SKM-1 (cell line): ENCODE measurements at regions not wholly inside any gene's neighbourhood (a gene's known extent, or its start where the extent isn't known, plus 50 kb on each side); places are given as distances from the start of the nearest gene placed in this dataset.
"Not testable (repeated sequence)": the region's sequence is repeated elsewhere in the genome, so short reads cannot be mapped to it uniquely, and the experiment has no call there.

Experiments
- DNase-seq: peaks from one replicate; lab custom pipeline; 2025; ENCODE audit not compliant: unreplicated experiment; lab: John Stamatoyannopoulos, UW

DNA sequence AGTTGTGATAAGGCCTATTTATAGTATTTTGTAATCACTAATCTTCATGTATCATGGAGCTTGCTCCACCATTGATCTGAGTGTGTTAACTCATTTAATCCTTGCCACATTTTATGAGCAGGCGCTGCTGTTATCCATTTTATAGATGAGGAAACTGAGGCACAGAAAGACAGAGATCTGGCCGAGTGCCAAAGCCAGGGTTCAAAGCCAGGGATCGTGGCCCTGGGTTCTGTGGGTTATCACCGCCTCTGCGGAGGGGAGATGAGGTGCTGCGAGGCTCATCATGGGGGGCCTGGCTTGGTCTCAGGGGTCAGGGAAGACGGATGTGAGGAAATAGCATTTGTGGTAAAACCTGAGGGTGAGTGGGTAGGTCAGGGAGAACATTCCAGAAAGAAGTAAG, 193.9 kb downstream of the KLRB1 start:
- not testable (repeated sequence) for DNase-seq

DNA sequence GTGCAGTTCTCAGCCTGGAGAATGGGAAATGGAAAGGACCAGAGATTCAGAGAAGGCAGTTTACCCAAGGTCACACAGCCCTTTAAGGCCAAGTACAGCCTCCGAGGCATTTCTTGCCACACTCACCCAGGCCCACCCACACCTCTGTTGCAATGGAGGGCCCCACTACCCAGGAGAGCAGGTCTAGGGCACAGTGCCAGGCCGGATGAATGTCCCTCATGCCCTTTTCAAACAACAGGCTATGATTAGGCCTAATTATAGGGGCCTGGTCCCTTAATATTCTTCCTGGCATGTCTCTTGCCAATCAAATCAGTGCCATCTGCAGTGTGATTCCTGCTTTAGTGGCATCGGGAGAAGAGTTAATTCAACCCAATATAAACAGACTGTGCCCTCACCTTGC, 195.3 kb downstream of the KLRB1 start:
- DNase-seq, result not testable (repeated sequence)

DNA sequence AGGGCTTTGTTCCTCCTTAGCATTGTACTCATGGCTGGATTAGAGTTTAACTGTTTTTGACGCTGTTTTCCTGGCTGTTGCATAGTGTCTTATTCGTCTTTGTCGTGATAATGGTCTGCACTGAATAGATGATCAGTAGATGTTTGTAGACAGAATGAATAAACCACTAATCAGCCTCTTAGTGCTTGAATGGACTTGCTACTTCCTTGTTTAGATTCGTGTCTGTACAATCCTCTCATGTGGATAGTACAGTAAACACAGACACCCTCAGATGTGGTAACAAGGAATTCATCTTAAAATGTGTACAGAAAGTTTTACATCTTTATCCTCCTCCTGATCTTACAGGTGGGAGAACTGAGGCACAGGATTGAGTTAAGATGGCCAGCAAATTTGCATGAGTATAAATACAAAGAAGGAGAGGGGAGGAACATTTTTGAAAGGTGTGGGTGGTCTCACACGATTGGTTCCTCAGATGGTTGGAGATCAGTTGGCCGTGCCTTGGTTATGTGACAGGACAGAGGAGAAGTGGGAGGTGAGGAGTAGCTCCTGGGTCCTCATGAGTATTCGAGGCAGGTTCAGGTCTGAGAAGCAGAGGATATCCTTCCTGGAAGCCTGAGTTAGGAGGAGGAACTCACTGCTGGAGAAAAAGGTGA, 196.0 kb downstream of the KLRB1 start:
- DNase-seq, result not testable (repeated sequence)

GRCh38 chr12:9407425-9407748, 199.2 kb upstream of the PZP start:
- DNase-seq, result not testable (repeated sequence)

- DNase-seq, result no peak
Measured at GRCh38 chr12:9406564-9407424, 198.6 kb upstream of the PZP start.

DNA sequence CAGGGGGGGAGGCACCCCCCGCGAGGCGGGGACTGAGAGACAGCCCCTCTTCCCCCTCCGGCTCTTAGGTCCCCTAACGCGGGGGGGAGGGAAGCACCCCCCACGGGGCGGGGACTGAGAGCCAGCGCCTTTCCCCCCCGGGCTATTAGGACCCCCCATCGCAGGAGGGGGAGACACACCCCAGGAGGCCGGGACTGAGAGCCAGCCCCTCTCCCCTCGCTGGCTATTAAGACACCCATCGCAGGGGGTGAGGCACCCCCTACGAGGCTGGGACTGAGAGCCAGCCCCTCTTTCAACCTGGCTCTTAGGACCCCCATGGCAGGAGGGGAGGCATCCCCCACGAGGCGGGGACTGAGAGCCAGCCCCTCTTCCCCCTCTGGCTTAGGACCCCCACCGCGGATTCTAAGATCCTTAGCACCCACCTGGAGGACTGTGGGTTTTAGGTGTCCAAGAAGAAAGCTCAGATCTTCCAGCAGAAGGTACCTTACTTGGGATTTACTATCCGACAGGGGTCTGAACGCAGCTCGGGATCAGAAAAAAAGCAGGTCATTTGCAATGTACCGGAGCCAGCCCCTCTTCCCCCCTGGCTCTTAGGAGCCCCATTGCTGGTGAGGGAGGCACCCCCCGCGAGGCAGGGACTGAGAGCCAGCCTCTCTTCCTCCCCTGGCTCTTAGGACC, 197.8 kb upstream of the PZP start:
- no peak for DNase-seq

DNA sequence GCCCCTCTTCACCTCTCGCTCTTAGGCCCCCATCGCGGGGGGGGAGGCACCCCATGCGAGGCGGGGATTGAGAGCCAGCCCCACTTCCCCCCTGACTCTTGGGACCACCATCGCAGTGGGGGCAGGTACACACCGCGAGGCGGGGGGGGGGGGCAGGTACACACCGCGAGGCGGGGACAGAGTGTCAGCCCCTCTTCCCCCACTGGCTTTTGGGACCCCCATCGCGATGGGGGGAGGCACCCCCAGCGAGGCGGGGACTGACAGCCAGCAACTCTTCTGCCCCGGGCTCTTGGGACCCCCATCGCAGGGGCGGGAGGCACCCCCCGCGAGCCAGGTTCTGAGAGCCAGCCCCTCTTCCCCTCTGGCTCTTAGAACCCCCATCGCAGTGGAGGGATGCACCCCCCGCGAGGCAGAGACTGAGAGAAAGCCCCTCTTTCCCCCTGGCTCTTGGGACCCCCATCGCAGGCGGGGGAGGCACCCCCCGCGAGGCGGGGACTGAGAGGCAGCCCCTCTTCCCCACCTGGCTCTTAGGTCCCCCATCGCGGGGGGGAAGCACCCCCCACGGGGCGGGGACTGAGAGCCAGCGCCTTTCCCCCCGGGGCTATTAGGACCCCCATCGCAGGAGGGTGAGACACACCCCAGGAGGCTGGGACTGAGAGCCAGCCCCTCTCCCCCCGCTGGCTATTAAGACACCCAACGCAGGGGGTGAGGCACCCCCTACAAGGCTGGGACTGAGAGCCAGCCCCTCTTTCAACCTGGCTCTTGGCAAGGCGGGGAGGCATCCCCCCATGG, 196.5 kb upstream of the PZP start:
- no peak for DNase-seq

- DNase-seq, result no peak
Measured at GRCh38 chr12:9404031-9404430, 195.8 kb upstream of the PZP start.

- not testable (repeated sequence) for DNase-seq
Measured at GRCh38 chr12:9402432-9403040, 194.3 kb upstream of the PZP start.

GRCh38 chr12:9396367-9396766, 188.2 kb upstream of the PZP start:
- not testable (repeated sequence) for DNase-seq

DNA sequence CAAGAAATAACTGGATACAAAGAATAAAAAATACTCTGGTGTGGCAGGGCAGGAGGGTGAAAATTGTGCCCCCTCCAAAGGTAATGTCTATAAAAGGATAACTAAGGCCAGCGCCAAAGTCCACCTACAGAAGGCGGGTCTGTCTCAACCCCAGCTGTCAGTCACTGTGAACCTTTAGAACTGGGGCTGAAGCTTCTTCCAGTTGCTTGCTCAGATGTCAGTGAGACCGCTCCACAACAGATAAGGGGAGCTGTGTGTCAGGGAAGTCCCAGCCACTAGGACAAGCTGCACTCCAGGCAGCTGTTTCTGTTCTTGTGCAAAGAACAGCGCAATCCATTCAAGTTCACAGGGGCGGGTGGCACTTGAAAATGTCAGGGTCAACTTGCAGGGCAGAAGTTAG, 187.0 kb upstream of the PZP start:
- DNase-seq, result not testable (repeated sequence)

DNA sequence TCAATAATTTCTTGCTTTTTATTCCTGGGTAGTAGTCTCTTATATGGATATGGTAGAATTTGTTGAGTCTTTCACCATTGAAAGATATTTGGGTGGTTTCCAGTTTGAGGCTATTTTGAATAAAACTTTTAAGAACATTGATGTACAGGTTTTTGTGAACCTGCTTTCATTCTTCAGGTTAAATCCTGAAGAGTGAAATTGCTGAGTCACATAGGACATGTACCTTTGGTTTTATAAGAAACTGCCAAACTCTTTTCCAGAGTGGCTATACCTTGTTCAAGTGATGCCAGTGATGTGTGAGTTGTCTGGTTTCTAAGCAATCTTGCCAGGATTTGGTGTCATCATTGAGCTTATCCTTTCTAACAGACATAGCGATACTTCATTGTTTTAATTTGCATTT, 184.6 kb upstream of the PZP start:
- no peak for DNase-seq

DNA sequence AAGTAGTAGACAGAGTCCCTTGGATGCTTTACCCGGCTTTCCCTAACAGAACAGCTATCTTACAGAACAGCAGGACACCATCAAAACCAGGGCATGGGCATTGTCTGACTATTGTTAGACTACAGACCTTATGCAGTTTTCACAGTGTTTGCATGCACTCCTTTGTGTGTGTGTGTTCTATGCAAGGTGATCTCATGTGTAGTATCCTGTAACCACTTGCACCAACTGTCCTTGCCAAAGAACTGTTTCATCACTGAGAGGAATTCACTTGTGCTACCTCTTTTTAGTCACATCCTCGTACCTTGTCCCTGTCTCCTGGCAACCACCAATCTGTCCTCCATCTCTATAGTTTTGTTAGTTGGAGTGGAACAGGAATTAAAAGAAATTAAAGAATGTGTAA, 183.6 kb upstream of the PZP start:
- no peak for DNase-seq

DNA sequence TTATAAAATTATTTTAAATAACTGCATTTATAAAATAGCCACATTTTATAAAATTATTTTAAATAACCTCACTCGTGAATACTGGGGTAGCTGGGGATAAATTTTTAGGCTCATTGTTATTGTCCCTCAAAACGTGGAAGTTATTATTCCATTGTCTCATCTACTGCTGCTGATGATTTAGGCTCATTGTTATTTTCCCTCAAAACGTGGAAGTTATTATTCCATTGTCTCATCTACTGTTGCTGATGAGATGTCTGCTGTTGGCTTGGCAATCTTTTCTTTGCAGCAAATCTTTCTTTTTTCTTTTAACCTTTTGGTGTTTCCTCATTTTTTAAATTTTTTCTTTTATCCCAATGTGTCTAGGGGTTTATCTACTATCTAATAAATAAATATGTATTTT, 182.6 kb upstream of the PZP start:
- DNase-seq, result no peak

DNA sequence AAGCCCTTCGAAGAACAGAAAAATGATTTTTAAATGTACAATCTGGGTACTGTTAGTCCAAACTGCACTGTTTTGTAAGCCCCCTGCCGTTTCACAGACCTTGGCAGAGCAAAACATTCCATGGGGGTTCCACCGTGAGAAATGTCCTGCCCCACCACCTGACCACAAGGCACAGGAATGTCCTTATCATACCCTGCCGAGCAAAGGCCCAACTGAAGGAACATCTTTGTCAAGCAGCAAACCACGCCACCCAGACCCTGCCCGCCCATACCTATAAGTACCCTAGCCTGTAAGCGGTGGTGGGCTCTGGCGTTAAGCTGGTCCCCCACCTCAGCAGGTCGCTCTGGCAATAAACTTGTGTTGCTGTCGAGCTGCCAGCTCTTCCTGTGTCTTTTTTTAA, 181.6 kb upstream of the PZP start:
- DNase-seq, result no peak

GRCh38 chr12:9388379-9388778, 180.2 kb upstream of the PZP start:
- no peak for DNase-seq

DNA sequence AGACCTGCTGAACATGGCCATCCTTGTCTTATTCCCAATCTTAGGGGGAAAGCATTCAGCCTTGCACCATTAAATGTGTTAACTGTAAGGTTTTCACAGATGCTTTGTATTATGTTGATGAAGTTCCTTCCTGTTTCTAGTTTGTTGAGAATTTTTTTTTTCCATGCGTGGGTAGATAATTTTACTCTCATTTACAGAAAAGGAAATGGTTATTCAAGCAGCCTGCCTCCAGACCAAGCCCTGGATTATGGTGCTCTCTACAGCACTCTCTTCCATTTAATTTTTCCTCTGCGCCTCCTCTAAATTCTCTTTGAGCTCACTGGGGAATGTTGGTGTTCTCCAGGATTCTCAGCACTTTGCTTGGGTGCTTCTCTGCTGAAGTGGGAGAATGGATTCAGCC, 179.3 kb upstream of the PZP start:
- DNase-seq, result no peak

GRCh38 chr12:9383585-9383984, 175.4 kb upstream of the PZP start:
- DNase-seq, result no peak

DNA sequence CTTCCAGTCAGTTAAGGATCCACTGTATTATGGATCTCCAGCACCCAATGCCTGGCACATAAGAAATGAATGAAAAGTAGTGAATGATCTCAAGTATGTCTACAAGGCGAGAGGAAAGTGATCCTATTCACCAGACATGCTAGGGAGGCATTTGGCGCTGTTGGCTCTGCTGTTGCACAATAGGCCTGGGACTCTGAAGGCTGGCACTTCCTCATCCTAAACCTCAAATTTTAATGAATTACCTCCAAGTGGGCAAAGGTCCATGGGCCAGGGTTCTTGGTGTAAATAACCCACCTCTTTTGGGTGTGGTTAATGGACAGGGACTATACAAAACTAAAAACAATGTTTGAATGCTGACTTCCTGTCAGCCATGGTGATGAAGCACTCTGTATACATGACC, 173.4 kb upstream of the PZP start:
- DNase-seq, result no peak

GRCh38 chr12:9380650-9381049, 172.5 kb upstream of the PZP start:
- no peak for DNase-seq
